Keratinocyte (primary cell): ENCODE measurements at regions not wholly inside any gene's neighbourhood (a gene's known extent, or its start where the extent isn't known, plus 50 kb on each side); places are given as distances from the start of the nearest gene placed in this dataset.

ENCODE experiments used
- EZH2 ChIP-seq: IDR thresholded peaks from one replicate; pipeline ENCODE4 v1.6.1; 2012; ENCODE audit warnings: inconsistent platforms, mild to moderate bottlenecking, low read length, moderate library complexity
- TF ChIP-seq, protein P1 (sequence below), 3 experiments: IDR thresholded peaks in 1 of 3; conservative IDR thresholded peaks in 1 of 3; optimal IDR thresholded peaks in 1 of 3; 2 replicates in 2 of 3; 3 replicates in 1 of 3; pipeline versions ENCODE3 to v1.5.1; 2011; ENCODE audit warnings: low read length in 3 of 3, mild to moderate bottlenecking in 3 of 3, moderate library complexity in 2 of 3, control low read depth in 1 of 3, inconsistent platforms in 1 of 3; ENCODE audit not compliant: insufficient read depth in 2 of 3; ENCODE audit errors: extremely low read depth in 1 of 3

DNA sequence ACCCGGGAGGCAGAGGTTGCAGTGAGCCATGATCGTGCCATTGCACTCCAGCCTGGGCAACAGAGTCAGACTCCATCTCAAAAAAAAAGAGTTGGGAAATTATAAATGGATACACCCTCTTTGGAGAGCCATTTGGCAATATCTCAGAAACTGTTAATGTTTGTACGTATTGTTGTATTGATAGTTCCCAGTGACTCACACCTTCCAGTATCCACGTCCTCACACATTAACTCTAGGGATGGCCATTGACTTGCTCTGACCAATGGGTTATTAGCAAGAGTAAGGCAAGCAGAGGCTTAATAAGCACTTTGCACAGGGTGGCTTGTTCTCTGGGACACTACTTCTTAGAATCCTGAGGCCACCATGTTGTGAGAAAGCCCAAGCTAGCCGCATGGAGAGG lies 107.6 kb upstream of the LHX1 start:
- TF ChIP-seq, protein P1, sequence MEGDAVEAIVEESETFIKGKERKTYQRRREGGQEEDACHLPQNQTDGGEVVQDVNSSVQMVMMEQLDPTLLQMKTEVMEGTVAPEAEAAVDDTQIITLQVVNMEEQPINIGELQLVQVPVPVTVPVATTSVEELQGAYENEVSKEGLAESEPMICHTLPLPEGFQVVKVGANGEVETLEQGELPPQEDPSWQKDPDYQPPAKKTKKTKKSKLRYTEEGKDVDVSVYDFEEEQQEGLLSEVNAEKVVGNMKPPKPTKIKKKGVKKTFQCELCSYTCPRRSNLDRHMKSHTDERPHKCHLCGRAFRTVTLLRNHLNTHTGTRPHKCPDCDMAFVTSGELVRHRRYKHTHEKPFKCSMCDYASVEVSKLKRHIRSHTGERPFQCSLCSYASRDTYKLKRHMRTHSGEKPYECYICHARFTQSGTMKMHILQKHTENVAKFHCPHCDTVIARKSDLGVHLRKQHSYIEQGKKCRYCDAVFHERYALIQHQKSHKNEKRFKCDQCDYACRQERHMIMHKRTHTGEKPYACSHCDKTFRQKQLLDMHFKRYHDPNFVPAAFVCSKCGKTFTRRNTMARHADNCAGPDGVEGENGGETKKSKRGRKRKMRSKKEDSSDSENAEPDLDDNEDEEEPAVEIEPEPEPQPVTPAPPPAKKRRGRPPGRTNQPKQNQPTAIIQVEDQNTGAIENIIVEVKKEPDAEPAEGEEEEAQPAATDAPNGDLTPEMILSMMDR (optimal IDR thresholded peaks at IDR 0.05 in 1 of 3, IDR thresholded peaks at IDR 0.05 in 1 of 3, conservative IDR thresholded peaks at IDR 0.05 in 1 of 3; ENCODE audit: extremely low read depth in 1 of 3, insufficient read depth in 2 of 3, low read length in 3 of 3): no peak
- TF ChIP-seq EZH2: no peak
